ENCODE measurements at regions not wholly inside any gene's neighbourhood (a gene's known extent, or its start where the extent isn't known, plus 50 kb on each side); places are given as distances from the start of the nearest gene placed in this dataset.

- Mint-ChIP-seq H3K4me1 (ENCODE audit: low read depth) (no peaks in the 10 kb centered on the region), H3K9me3 (peaks cover 1% of the 10 kb centered on the region), H3K27ac (no peak overlapping the region), H3K27me3 (no peaks in the 10 kb centered on the region), H3K36me3 (ENCODE audit: low read depth) (no peaks in the 10 kb centered on the region), H3K4me3 (no peak overlapping the region)
- no peak for TF ChIP-seq CTCF (IDR thresholded peaks at IDR 0.05)
- no peak for ATAC-seq
- no peak for DNase-seq
- ChIA-PET POLR2A (no interaction called here), CTCF (no interaction called here)
- intact Hi-C loops (cut with micrococcal nuclease): no loop called here
Measured at GRCh38 chr22:34225278-34225677, 305.0 kb upstream of the LARGE1 start.

- no peaks in the 10 kb centered on the region for H3K36me3 Mint-ChIP-seq (ENCODE audit: low read depth)
- intact Hi-C loops (cut with micrococcal nuclease): no loop called here
- POLR2A ChIA-PET: no interaction called here
- H3K27me3 Mint-ChIP-seq: no peaks in the 10 kb centered on the region
- CTCF ChIA-PET: no interaction called here
- H3K9me3 Mint-ChIP-seq: peaks cover 6% of the 10 kb centered on the region
- ATAC-seq (no peak), DNase-seq (no peak)
- H3K4me3 Mint-ChIP-seq: no peak overlapping the region
- H3K27ac Mint-ChIP-seq: no peak overlapping the region
- H3K4me1 Mint-ChIP-seq (ENCODE audit: low read depth): no peaks in the 10 kb centered on the region
- no peak for TF ChIP-seq CTCF (IDR thresholded peaks at IDR 0.05)
Measured at GRCh38 chr22:34236527-34236926, 316.3 kb upstream of the LARGE1 start.

- TF ChIP-seq CTCF (IDR thresholded peaks at IDR 0.05): no peak
- Mint-ChIP-seq H3K27ac (no peak overlapping the region), H3K9me3 (peaks cover 6% of the 10 kb centered on the region), H3K27me3 (no peaks in the 10 kb centered on the region), H3K4me1 (ENCODE audit: low read depth) (no peaks in the 10 kb centered on the region), H3K4me3 (no peak overlapping the region), H3K36me3 (ENCODE audit: low read depth) (no peaks in the 10 kb centered on the region)
- DNase-seq: no peak
- POLR2A ChIA-PET: no interaction called here
- CTCF ChIA-PET: no interaction called here
- intact Hi-C loops (cut with micrococcal nuclease): no loop called here
- no peak for ATAC-seq
Measured at GRCh38 chr22:34239421-34239820, 319.1 kb upstream of the LARGE1 start.

- no peak for TF ChIP-seq CTCF (IDR thresholded peaks at IDR 0.05)
Measured at GRCh38 chr22:34243023-34243422, 322.7 kb upstream of the LARGE1 start.

GRCh38 chr22:34255042-34255441 lies 334.8 kb upstream of the LARGE1 start:
- Mint-ChIP-seq H3K4me3 (no peak overlapping the region), H3K4me1 (ENCODE audit: low read depth) (no peaks in the 10 kb centered on the region), H3K27ac (no peak overlapping the region), H3K9me3 (peaks cover 10% of the 10 kb centered on the region), H3K36me3 (ENCODE audit: low read depth) (no peaks in the 10 kb centered on the region), H3K27me3 (no peaks in the 10 kb centered on the region)
- no peak for TF ChIP-seq CTCF (IDR thresholded peaks at IDR 0.05)
- intact Hi-C loops (cut with micrococcal nuclease): no loop called here
- DNase-seq (no peak), ATAC-seq (no peak)
- ChIA-PET POLR2A (no interaction called here), CTCF (no interaction called here)

More at GRCh38 chr22:34243023-34243422, 322.7 kb upstream of the LARGE1 start:
- H3K4me1 Mint-ChIP-seq (ENCODE audit: low read depth): no peaks in the 10 kb centered on the region
- H3K36me3 Mint-ChIP-seq (ENCODE audit: low read depth): no peaks in the 10 kb centered on the region
- ChIA-PET POLR2A (no interaction called here), CTCF (no interaction called here)
- intact Hi-C loops (cut with micrococcal nuclease): no loop called here
- H3K27me3 Mint-ChIP-seq: no peaks in the 10 kb centered on the region
- H3K4me3 Mint-ChIP-seq: no peak overlapping the region
- H3K27ac Mint-ChIP-seq: no peak overlapping the region
- peaks cover 2% of the 10 kb centered on the region for H3K9me3 Mint-ChIP-seq
- no peak for DNase-seq
- no peak for ATAC-seq
